ENCODE measurements at regions not wholly inside any gene's neighbourhood (a gene's known extent, or its start where the extent isn't known, plus 50 kb on each side); places are given as distances from the start of the nearest gene placed in this dataset.
"Not testable (repeated sequence)": the region's sequence is repeated elsewhere in the genome, so short reads cannot be mapped to it uniquely, and the experiment has no call there.

- H3K27ac ChIP-seq, result no peak overlapping the region
- TF ChIP-seq CTCF (conservative IDR thresholded peaks at IDR 0.05), result no peak
- no peak for TF ChIP-seq ZFX (IDR thresholded peaks at IDR 0.05)
Observed at GRCh38 chr14:99033951-99034350, 238.0 kb downstream of the BCL11B start.

GRCh38 chr14:99034711-99035171, 237.3 kb downstream of the BCL11B start:
- H3K27ac ChIP-seq, result no peak overlapping the region
- TF ChIP-seq ZFX (IDR thresholded peaks at IDR 0.05) (no peak), CTCF (conservative IDR thresholded peaks at IDR 0.05) (no peak)

GRCh38 chr14:99035268-99035667, 236.7 kb downstream of the BCL11B start:
- H3K27ac ChIP-seq, result no peak overlapping the region
- TF ChIP-seq CTCF (conservative IDR thresholded peaks at IDR 0.05), result no peak

GRCh38 chr14:99035712-99036610, 236.0 kb downstream of the BCL11B start:
- no peak for TF ChIP-seq CTCF (conservative IDR thresholded peaks at IDR 0.05)
- TF ChIP-seq ZFX (IDR thresholded peaks at IDR 0.05), result no peak
- H3K27ac ChIP-seq, result no peak overlapping the region

- no peak for TF ChIP-seq ZFX (IDR thresholded peaks at IDR 0.05)
- TF ChIP-seq CTCF (conservative IDR thresholded peaks at IDR 0.05), result no peak
- H3K27ac ChIP-seq, result no peak overlapping the region
Observed at GRCh38 chr14:99036611-99037293, 235.2 kb downstream of the BCL11B start.

- H3K27ac ChIP-seq, result not testable (repeated sequence)
Observed at GRCh38 chr14:99037326-99037725, 234.7 kb downstream of the BCL11B start.

GRCh38 chr14:99037777-99038430, 234.1 kb downstream of the BCL11B start:
- TF ChIP-seq CTCF (conservative IDR thresholded peaks at IDR 0.05) (no peak; the same call in 1 of the 2 replicates), ZFX (IDR thresholded peaks at IDR 0.05) (no peak)
- no peak overlapping the region for H3K27ac ChIP-seq
